ENCODE measurements at regions not wholly inside any gene's neighbourhood (a gene's known extent, or its start where the extent isn't known, plus 50 kb on each side); places are given as distances from the start of the nearest gene placed in this dataset.
A peak's percentile ranks its signal among the peaks of the same experiment; 100 is the strongest.

- no peak for ATAC-seq
- TF ChIP-seq CREB5 (CRISPR knock-in tag; IDR thresholded peaks at IDR 0.05; ENCODE audit: low read depth) (no peak), ARNTL (CRISPR knock-in tag; IDR thresholded peaks at IDR 0.05; ENCODE audit: borderline replicate concordance, low read depth) (no peak), BACH2 (CRISPR knock-in tag; IDR thresholded peaks at IDR 0.05; ENCODE audit: borderline replicate concordance) (no peak), ISL1 (CRISPR knock-in tag; IDR thresholded peaks at IDR 0.05) (no peak), ESRRG (CRISPR knock-in tag; IDR thresholded peaks at IDR 0.05) (no peak), RARB (CRISPR knock-in tag; IDR thresholded peaks at IDR 0.05) (no peak), ZFP30 (CRISPR knock-in tag; IDR thresholded peaks at IDR 0.05) (no peak), ZNF565 (CRISPR knock-in tag; conservative IDR thresholded peaks at IDR 0.05; ENCODE audit: low read depth) (no peak), GLIS3 (CRISPR knock-in tag; IDR thresholded peaks at IDR 0.05) (no peak), ZFP3 (CRISPR knock-in tag; IDR thresholded peaks at IDR 0.05) (no peak), TCF4 (CRISPR knock-in tag; IDR thresholded peaks at IDR 0.05; ENCODE audit: borderline replicate concordance) (no peak), CSDC2 (CRISPR knock-in tag; IDR thresholded peaks at IDR 0.05) (no peak), ZC3H10 (CRISPR knock-in tag; IDR thresholded peaks at IDR 0.05) (no peak), ZNF70 (CRISPR knock-in tag; IDR thresholded peaks at IDR 0.05) (no peak), PPARA (CRISPR knock-in tag; IDR thresholded peaks at IDR 0.05; ENCODE audit: borderline replicate concordance) (no peak), TOX (CRISPR knock-in tag; IDR thresholded peaks at IDR 0.05; ENCODE audit: borderline replicate concordance) (no peak), POU6F1 (CRISPR knock-in tag; IDR thresholded peaks at IDR 0.05; ENCODE audit: borderline replicate concordance, low read depth) (no peak)
- TF ChIP-seq, protein P1, sequence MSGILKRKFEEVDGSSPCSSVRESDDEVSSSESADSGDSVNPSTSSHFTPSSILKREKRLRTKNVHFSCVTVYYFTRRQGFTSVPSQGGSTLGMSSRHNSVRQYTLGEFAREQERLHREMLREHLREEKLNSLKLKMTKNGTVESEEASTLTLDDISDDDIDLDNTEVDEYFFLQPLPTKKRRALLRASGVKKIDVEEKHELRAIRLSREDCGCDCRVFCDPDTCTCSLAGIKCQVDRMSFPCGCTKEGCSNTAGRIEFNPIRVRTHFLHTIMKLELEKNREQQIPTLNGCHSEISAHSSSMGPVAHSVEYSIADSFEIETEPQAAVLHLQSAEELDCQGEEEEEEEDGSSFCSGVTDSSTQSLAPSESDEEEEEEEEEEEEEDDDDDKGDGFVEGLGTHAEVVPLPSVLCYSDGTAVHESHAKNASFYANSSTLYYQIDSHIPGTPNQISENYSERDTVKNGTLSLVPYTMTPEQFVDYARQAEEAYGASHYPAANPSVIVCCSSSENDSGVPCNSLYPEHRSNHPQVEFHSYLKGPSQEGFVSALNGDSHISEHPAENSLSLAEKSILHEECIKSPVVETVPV (CRISPR knock-in tag; IDR thresholded peaks at IDR 0.05) = no peak
Measured at GRCh38 chr13:65836066-65836465, 1394.1 kb downstream of the PCDH9 start.

- ATAC-seq = peak; percentile 66; the same call in 2 of the 3 replicates
Measured at GRCh38 chr13:65834897-65835296, 1395.2 kb downstream of the PCDH9 start.

GRCh38 chr13:65830411-65831205 is 1399.5 kb downstream of the PCDH9 start:
- no peak for TF ChIP-seq CREB5 (CRISPR knock-in tag; IDR thresholded peaks at IDR 0.05; ENCODE audit: low read depth)
- no peak for TF ChIP-seq PATZ1 (CRISPR knock-in tag; IDR thresholded peaks at IDR 0.05; ENCODE audit: borderline replicate concordance)
- TF ChIP-seq ZFP30 (CRISPR knock-in tag; IDR thresholded peaks at IDR 0.05) = no peak
- TF ChIP-seq ESRRG (CRISPR knock-in tag; IDR thresholded peaks at IDR 0.05) = no peak
- no peak for TF ChIP-seq ZC3H10 (CRISPR knock-in tag; IDR thresholded peaks at IDR 0.05)
- TF ChIP-seq ZFP3 (CRISPR knock-in tag; IDR thresholded peaks at IDR 0.05) = no peak
- ATAC-seq = no peak

More at GRCh38 chr13:65834897-65835296, 1395.2 kb downstream of the PCDH9 start:
- TF ChIP-seq ISL1 (CRISPR knock-in tag; IDR thresholded peaks at IDR 0.05) (peak; percentile 42; the same call in 1 of the 2 replicates), PPARA (CRISPR knock-in tag; IDR thresholded peaks at IDR 0.05; ENCODE audit: borderline replicate concordance) (no peak)
